Upper lobe of left lung (tissue), 6 donors: ENCODE measurements at regions not wholly inside any gene's neighbourhood (a gene's known extent, or its start where the extent isn't known, plus 50 kb on each side); places are given as distances from the start of the nearest gene placed in this dataset.

ENCODE experiments used
- ATAC-seq, 2 donors: fragments of 200-7000 bp; cut with Tn5 transposase; one replicate each; pipeline ENCODE4 v1.9.1; 2022; ENCODE audit warnings: mild to moderate bottlenecking in 2 of 2, moderate library complexity in 2 of 2; ENCODE audit not compliant: low FRiP score in 2 of 2
- DNase-seq, 2 donors: peaks; one replicate each; pipeline ENCODE4 v3.0.0-alpha.2; 2019 to 2020
- H3K27ac ChIP-seq, 4 donors: fragments of 200-600 bp; sonication (generic); one replicate each; pipeline ENCODE4 v1.5.1; 2016 to 2019
- H3K27me3 ChIP-seq, 4 donors: fragments of 200-600 bp; sonication (generic); one replicate each; pipeline ENCODE4 v1.5.1; 2017 to 2019
- H3K36me3 ChIP-seq, 4 donors: fragments of 200-600 bp; sonication (generic); one replicate each; pipeline ENCODE4 v1.5.1; 2016 to 2019
- H3K4me1 ChIP-seq, 4 donors: fragments of 200-600 bp; sonication (generic); one replicate each; pipeline ENCODE4 v1.5.1; 2018 to 2019
- H3K4me3 ChIP-seq, 4 donors: fragments of 200-600 bp; sonication (generic); one replicate each; pipeline ENCODE4 v1.5.1; 2017 to 2019; ENCODE audit warnings: mild to moderate bottlenecking in 2 of 4, moderate library complexity in 1 of 4
- H3K9me3 ChIP-seq, 4 donors: fragments of 200-600 bp; sonication (generic); one replicate each; pipeline ENCODE4 v1.5.1; 2018 to 2019
- EP300 ChIP-seq, 4 donors: sonication (generic); formaldehyde crosslinking; IDR thresholded peaks; one replicate each; pipeline ENCODE4 v1.5.1; 2017; ENCODE audit warnings: antibody characterized with exemption in 4 of 4, control low read depth in 2 of 4
- POLR2A ChIP-seq, 4 donors: fragments of 450-650 bp; IDR thresholded peaks; one replicate each; pipeline ENCODE4 v1.5.1; 2016 to 2017; ENCODE audit warnings: antibody characterized with exemption in 4 of 4, mild to moderate bottlenecking in 2 of 4
- POLR2AphosphoS5 ChIP-seq, 2 donors: sonication (generic); formaldehyde crosslinking; IDR thresholded peaks; one replicate each; pipeline ENCODE4 v1.5.1; 2017; ENCODE audit warnings: antibody characterized with exemption in 2 of 2
- WGBS, 2 donors: methylation state at CpG; one replicate each; pipeline ENCODE4 v1.1.5; 2017 to 2018; 5-methylcytosine and 5-hydroxymethylcytosine counted together
- TF ChIP-seq, protein P1 (sequence below), 6 experiments: fragments of 450-650 bp in 4 of 6; fragments of 200-600 bp in 2 of 6; sonication (generic) in 2 of 6; IDR thresholded peaks; one replicate each; pipeline ENCODE4 v1.5.1; 2016 to 2019; ENCODE audit warnings: antibody characterized with exemption in 6 of 6
- donor health status: DM: no; HTN: no; CAD: no; lungs with moderate emphysema.
- donor health status: DM: no; HTN: yes; CAD: no; lungs with severe emphysema.

- ATAC-seq, result no peak
- Histone ChIP-seq H3K4me3 (no peak overlapping the region), H3K27ac (no peak overlapping the region), H3K4me1 (no peaks in the 10 kb centered on the region), H3K9me3 (no peaks in the 10 kb centered on the region), H3K27me3 (no peaks in the 10 kb centered on the region), H3K36me3 (no peaks in the 10 kb centered on the region)
- TF ChIP-seq EP300 (IDR thresholded peaks at IDR 0.05), result no peak
- TF ChIP-seq POLR2AphosphoS5 (IDR thresholded peaks at IDR 0.05), result no peak
- no peak for TF ChIP-seq POLR2A (IDR thresholded peaks at IDR 0.05)
- TF ChIP-seq, protein P1, sequence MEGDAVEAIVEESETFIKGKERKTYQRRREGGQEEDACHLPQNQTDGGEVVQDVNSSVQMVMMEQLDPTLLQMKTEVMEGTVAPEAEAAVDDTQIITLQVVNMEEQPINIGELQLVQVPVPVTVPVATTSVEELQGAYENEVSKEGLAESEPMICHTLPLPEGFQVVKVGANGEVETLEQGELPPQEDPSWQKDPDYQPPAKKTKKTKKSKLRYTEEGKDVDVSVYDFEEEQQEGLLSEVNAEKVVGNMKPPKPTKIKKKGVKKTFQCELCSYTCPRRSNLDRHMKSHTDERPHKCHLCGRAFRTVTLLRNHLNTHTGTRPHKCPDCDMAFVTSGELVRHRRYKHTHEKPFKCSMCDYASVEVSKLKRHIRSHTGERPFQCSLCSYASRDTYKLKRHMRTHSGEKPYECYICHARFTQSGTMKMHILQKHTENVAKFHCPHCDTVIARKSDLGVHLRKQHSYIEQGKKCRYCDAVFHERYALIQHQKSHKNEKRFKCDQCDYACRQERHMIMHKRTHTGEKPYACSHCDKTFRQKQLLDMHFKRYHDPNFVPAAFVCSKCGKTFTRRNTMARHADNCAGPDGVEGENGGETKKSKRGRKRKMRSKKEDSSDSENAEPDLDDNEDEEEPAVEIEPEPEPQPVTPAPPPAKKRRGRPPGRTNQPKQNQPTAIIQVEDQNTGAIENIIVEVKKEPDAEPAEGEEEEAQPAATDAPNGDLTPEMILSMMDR (IDR thresholded peaks at IDR 0.05), result no peak
- DNase-seq, result no peak
- WGBS, 2 donors, result 75 to 78% methylated on average over 2 of the region's 2 CpGs
These were observed 1754.3 kb downstream of the PLA2G4A start for GRCh38 chr1:188582911-188583532.

DNA sequence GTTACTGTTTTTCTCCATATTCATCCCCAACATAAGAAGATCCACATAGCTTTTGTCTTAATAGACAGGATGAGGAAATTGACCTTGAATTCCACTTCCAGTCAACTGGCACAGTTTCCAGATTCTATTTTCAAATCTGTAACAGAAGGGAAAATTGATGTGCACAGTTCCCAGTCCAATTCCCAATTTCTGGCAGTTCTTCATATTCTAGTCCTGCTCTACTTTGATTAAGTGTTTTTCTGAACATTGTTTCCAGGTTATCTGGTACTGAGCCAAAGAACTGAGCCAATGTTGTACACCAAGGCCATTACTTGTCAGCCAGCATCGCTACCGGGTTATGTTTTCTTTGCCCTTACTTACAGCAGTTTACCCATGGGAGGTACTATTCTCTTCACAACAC lies 1755.4 kb downstream of the PLA2G4A start:
- no peak overlapping the region for H3K27ac ChIP-seq
- DNase-seq, result no peak
- H3K27me3 ChIP-seq, result no peaks in the 10 kb centered on the region
- H3K36me3 ChIP-seq, result no peaks in the 10 kb centered on the region
- H3K9me3 ChIP-seq, result no peaks in the 10 kb centered on the region
- TF ChIP-seq, protein P1 (IDR thresholded peaks at IDR 0.05), result no peak
- TF ChIP-seq EP300 (IDR thresholded peaks at IDR 0.05), result no peak
- H3K4me3 ChIP-seq, result no peak overlapping the region
- H3K4me1 ChIP-seq, result no peaks in the 10 kb centered on the region
- WGBS, 2 donors, result 71 to 85% methylated on average over 2 of the region's 2 CpGs
- no peak for ATAC-seq

DNA sequence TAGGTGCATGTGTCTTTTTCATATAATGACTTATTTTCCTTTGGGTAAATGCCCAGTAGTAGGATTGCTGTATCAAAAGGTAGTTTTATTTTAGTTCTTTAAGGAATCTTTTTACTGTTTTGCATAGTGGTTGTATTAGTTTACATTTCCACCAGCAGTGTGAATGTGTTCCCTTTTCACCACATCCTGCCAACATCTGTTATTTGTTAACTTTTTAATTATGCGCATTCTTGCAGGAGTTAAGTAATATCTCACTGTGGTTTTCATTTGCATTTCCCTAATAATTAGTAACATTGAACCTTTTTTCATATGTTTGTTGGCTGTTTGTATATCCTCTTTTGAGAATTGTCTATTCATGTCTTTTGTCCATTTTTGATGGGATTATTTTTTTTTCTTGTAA lies 1761.9 kb downstream of the PLA2G4A start:
- H3K27ac ChIP-seq, result no peak overlapping the region
- H3K4me1 ChIP-seq, result no peaks in the 10 kb centered on the region
- no peak for ATAC-seq
- DNase-seq, result no peak
- H3K4me3 ChIP-seq, result no peak overlapping the region
- WGBS, 2 donors, result 92 to 98% methylated on average over 1 of the region's 1 CpG
- H3K27me3 ChIP-seq, result no peaks in the 10 kb centered on the region
- TF ChIP-seq, protein P1 (IDR thresholded peaks at IDR 0.05), result no peak
- no peak for TF ChIP-seq POLR2AphosphoS5 (IDR thresholded peaks at IDR 0.05)
- TF ChIP-seq POLR2A (IDR thresholded peaks at IDR 0.05), result no peak
- no peak for TF ChIP-seq EP300 (IDR thresholded peaks at IDR 0.05)
- H3K36me3 ChIP-seq, result no peaks in the 10 kb centered on the region
- no peaks in the 10 kb centered on the region for H3K9me3 ChIP-seq

DNA sequence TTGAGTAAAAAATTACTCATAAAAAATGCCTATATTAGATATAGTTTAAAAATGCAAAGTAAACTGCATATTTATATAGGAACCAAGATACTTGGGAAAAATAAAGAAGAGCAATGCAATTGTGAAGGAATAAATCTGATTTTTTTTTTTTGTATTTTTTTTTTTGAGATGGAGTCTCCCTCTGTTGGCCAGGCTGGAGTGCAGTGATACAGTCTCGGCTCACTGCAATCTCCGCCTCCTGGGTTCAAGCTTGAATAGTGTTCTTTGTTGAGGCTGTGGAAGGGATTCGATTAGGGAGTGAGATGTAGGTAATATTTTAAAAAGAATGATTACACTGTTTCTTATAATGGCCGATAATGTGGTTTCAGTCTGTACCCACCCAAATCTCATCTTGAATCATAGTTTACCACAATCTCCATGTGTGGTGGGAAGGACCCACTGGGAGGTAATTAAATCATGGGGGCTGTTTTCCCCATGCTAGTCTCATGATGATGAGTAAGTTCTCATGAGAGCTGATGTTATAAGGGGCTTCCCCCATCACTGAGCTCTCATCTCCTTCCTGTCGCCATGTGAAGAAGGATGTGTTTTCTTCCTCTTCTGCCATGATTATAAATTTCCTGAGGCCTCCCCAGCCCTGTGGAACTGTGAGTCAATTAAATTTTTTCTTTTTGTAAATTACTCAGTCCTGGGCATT lies 1765.9 kb downstream of the PLA2G4A start:
- ATAC-seq, result no peak
- Histone ChIP-seq H3K36me3 (no peaks in the 10 kb centered on the region), H3K4me3 (no peak overlapping the region), H3K27me3 (no peaks in the 10 kb centered on the region), H3K9me3 (no peaks in the 10 kb centered on the region), H3K27ac (no peak overlapping the region), H3K4me1 (no peaks in the 10 kb centered on the region)
- DNase-seq, result no peak
- no peak for TF ChIP-seq POLR2AphosphoS5 (IDR thresholded peaks at IDR 0.05)
- TF ChIP-seq POLR2A (IDR thresholded peaks at IDR 0.05), result no peak
- no peak for TF ChIP-seq EP300 (IDR thresholded peaks at IDR 0.05)
- TF ChIP-seq, protein P1 (IDR thresholded peaks at IDR 0.05), result no peak
- WGBS, 2 donors, result 63 to 84% methylated on average over 5 of the region's 5 CpGs

DNA sequence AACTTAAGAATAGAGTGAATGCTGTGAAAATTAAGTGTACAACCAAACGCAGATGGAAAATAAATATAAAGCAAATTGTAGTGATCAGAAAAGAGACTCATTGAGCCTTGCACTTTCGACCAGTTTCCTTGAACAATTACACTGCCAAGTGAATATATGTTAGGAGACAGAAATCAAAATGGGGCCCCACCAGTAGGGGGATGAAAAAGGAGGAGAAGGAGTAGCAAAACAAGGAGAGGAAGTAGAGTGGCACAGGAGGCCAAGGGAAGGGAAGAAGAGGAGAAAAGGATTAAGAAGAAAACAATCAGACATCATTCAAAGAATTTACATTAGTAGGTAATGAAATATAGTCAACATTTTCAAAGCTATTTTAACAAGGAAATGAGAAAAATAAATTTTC lies 1770.6 kb downstream of the PLA2G4A start:
- H3K36me3 ChIP-seq, result no peaks in the 10 kb centered on the region
- no peak for ATAC-seq
- H3K4me3 ChIP-seq, result no peak overlapping the region
- no peaks in the 10 kb centered on the region for H3K27me3 ChIP-seq
- H3K9me3 ChIP-seq, result no peaks in the 10 kb centered on the region
- 80 to 82% methylated on average over 2 of the region's 2 CpGs for WGBS, 2 donors
- H3K4me1 ChIP-seq, result no peaks in the 10 kb centered on the region
- TF ChIP-seq POLR2AphosphoS5 (IDR thresholded peaks at IDR 0.05) (no peak), EP300 (IDR thresholded peaks at IDR 0.05) (no peak), POLR2A (IDR thresholded peaks at IDR 0.05) (no peak)
- TF ChIP-seq, protein P1 (IDR thresholded peaks at IDR 0.05), result no peak
- no peak overlapping the region for H3K27ac ChIP-seq
- DNase-seq, result no peak
